Cardiac muscle cell (in vitro differentiated cells and primary cell): ENCODE measurements at regions not wholly inside any gene's neighbourhood (a gene's known extent, or its start where the extent isn't known, plus 50 kb on each side); places are given as distances from the start of the nearest gene placed in this dataset.

Source experiments
- DNase-seq, 2 donors: peaks; one replicate each; pipeline versions ENCODE4 v3.0.0 to v3.0.0-alpha.2; 2010 to 2017; ENCODE audit warnings: low read depth in 1 of 2, low spot score in 1 of 2
- H3K27ac ChIP-seq: fragments of 200-600 bp; sonication (generic); 2 replicates; pipeline ENCODE4 v1.5.1; 2016
- H3K27me3 ChIP-seq: fragments of 200-600 bp; sonication (generic); 2 replicates; pipeline ENCODE4 v1.6.0; 2016; ENCODE audit warnings: control low read depth
- H3K36me3 ChIP-seq: fragments of 200-600 bp; sonication (generic); 2 replicates; pipeline ENCODE4 v1.5.1; 2016; ENCODE audit warnings: control low read depth
- H3K4me1 ChIP-seq: fragments of 200-600 bp; sonication (generic); 2 replicates; pipeline ENCODE4 v1.8.1; 2017; ENCODE audit warnings: low read depth, mild to moderate bottlenecking, mixed run types
- H3K4me3 ChIP-seq: fragments of 200-600 bp; sonication (generic); 2 replicates; pipeline ENCODE4 v1.5.1; 2016; ENCODE audit warnings: mild to moderate bottlenecking
- H3K9me3 ChIP-seq: fragments of 200-600 bp; sonication (generic); 2 replicates; pipeline ENCODE4 v1.5.1; 2017; ENCODE audit warnings: low read depth, mild to moderate bottlenecking, control low read depth
- TF ChIP-seq, protein P1 (sequence below): IDR thresholded peaks from 2 replicates; pipeline ENCODE4 v1.5.1; 2012; ENCODE audit warnings: low read depth, mild to moderate bottlenecking, low read length

DNA sequence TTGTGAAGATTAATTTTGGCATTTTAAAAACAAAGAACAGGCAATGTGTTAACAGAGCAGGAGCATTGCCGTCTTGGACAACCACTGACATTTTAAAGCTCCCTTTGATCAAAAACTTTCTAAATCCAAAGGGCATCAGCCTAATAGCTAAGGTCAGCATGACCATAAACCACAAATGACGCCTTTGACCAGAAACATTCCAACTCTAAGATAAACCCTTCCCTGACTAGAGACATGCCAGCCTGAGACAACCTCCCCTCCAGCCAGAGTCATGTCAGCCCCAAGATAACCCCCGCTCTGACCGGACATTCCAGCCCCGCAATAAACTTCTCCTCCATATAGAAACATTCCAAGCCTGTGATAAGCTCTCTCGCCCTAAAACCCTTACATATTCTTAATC is 949.4 kb upstream of the POT1 start:
- Histone ChIP-seq H3K36me3 (no peaks in the 10 kb centered on the region), H3K27me3 (no peaks in the 10 kb centered on the region), H3K27ac (no peak overlapping the region), H3K4me3 (no peak overlapping the region), H3K4me1 (no peaks in the 10 kb centered on the region), H3K9me3 (peaks cover 3% of the 10 kb centered on the region)
- no peak for DNase-seq
- TF ChIP-seq, protein P1, sequence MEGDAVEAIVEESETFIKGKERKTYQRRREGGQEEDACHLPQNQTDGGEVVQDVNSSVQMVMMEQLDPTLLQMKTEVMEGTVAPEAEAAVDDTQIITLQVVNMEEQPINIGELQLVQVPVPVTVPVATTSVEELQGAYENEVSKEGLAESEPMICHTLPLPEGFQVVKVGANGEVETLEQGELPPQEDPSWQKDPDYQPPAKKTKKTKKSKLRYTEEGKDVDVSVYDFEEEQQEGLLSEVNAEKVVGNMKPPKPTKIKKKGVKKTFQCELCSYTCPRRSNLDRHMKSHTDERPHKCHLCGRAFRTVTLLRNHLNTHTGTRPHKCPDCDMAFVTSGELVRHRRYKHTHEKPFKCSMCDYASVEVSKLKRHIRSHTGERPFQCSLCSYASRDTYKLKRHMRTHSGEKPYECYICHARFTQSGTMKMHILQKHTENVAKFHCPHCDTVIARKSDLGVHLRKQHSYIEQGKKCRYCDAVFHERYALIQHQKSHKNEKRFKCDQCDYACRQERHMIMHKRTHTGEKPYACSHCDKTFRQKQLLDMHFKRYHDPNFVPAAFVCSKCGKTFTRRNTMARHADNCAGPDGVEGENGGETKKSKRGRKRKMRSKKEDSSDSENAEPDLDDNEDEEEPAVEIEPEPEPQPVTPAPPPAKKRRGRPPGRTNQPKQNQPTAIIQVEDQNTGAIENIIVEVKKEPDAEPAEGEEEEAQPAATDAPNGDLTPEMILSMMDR: no peak

DNA sequence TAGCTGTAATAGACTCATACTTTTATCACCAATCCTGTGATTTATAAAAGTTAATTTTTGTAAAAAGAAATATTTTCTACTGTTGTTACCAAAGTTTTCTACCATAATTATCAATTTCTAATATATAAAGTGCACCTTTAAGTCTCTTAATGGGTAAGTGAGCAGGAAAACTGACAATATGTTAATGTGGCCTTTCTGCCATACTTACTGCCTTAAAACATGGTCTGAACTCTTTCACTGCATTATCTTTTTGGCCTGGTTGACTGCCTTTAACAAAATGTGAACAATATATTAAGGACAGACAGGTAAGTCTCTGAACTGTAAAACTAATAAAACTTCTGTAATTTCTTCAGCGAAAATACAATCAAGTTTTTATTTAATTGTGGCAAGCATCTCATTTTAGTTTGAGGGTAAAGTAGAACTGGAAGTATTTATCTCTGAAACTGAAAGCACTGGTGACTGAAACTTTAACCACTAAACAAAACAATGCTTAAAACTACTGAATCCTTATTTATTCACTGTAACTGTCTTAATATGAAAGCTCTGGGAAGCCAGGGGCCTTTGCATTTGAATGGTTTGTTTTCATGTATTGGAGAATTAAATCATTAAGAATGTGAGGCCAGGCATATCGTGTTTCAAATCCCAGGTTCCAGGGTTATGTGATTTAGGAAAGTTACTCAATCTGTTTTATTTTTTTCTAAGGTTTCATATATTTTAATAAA is 948.8 kb upstream of the POT1 start:
- DNase-seq: no peak
- Histone ChIP-seq H3K27ac (no peak overlapping the region), H3K27me3 (no peaks in the 10 kb centered on the region), H3K36me3 (no peaks in the 10 kb centered on the region), H3K4me1 (no peaks in the 10 kb centered on the region), H3K4me3 (no peak overlapping the region), H3K9me3 (peaks cover 3% of the 10 kb centered on the region)
- TF ChIP-seq, protein P1: no peak

DNA sequence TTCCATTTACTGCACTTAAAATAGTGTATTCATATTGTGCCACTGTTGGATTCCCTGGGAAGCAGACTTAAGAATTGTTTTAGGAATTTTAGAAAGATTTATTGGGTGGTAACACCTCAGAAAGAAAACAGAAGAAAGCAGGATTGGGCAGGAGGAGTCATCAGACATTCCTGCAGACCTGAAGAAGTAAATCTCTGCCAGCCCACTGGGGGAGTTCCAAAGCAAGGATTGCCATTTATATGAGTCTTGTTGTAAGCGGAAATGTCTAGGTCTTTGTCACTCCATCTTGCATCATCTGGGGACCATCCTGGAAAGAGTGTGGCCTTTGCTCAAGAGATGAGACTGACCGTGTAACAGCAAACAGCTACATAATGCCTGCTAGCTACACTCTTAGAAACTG is 947.6 kb upstream of the POT1 start:
- no peak for DNase-seq
- Histone ChIP-seq H3K4me3 (no peak overlapping the region), H3K36me3 (no peaks in the 10 kb centered on the region), H3K27ac (no peak overlapping the region), H3K4me1 (no peaks in the 10 kb centered on the region), H3K9me3 (peaks cover 3% of the 10 kb centered on the region), H3K27me3 (no peaks in the 10 kb centered on the region)
- TF ChIP-seq, protein P1: no peak

DNA sequence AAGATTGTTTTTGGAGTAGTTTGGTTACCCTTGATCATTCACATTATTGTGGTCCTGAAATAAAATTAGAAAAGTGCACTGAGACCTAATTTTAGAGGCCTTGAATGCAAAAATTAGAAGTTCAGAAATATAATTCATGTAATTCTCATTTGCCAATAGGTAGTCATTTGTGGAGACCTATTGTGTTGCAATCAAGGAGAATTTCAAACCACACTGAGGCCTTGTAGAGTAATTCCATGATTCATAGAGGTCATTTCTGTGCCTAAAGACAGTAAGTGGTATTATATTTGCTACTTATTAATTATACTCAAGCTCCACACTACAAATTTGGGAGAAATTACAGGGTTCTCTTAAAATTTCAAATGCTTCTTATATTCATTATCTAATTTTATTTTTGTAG is 946.8 kb upstream of the POT1 start:
- no peak overlapping the region for H3K4me3 ChIP-seq
- no peak overlapping the region for H3K27ac ChIP-seq
- TF ChIP-seq, protein P1: no peak
- H3K27me3 ChIP-seq: no peaks in the 10 kb centered on the region
- DNase-seq: no peak
- H3K9me3 ChIP-seq: peaks cover 3% of the 10 kb centered on the region
- no peaks in the 10 kb centered on the region for H3K36me3 ChIP-seq
- no peaks in the 10 kb centered on the region for H3K4me1 ChIP-seq

DNA sequence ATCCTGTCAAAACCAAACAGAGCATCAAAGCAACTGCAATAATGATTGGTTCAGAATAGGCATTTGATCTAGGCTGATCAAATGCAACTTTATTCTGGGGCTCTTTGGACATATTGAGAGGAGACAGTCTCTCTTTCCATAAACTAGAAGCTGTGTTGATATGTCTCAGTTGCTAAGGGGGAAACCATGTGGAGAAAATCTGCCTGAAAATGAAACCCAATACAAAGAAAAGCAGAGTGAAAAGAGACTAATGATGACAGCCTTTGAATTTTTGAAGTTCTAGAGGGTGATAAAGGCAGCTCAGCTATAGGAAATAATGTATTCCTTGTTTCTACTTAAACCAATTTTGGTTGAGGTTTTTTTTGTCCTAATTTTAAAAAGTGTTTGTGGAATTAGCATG is 941.8 kb upstream of the POT1 start:
- Histone ChIP-seq H3K4me1 (no peaks in the 10 kb centered on the region), H3K9me3 (peaks cover 3% of the 10 kb centered on the region), H3K27me3 (no peaks in the 10 kb centered on the region), H3K36me3 (no peaks in the 10 kb centered on the region), H3K27ac (no peak overlapping the region), H3K4me3 (no peak overlapping the region)
- TF ChIP-seq, protein P1: no peak
- DNase-seq: no peak
